ENCODE measurements at regions not wholly inside any gene's neighbourhood (a gene's known extent, or its start where the extent isn't known, plus 50 kb on each side); places are given as distances from the start of the nearest gene placed in this dataset.

GRCh38 chr5:32953694-32954093 is 242.6 kb downstream of the NPR3 start:
- Histone ChIP-seq H2AFZ (ENCODE audit: low read depth) (no peak overlapping the region), H4K20me1 (ENCODE audit: insufficient read depth) (no peaks in the 10 kb centered on the region), H3K9ac (no peak overlapping the region), H3K4me1 (ENCODE audit: low read depth, poor library complexity, severe bottlenecking) (no peaks in the 10 kb centered on the region), H3K27ac (no peak overlapping the region), H3K4me3 (IDR thresholded peaks at IDR 0.05; ENCODE audit: insufficient read depth, low read depth, low read length) (no peak overlapping the region), H3K4me2 (no peak overlapping the region), H3K79me2 (ENCODE audit: insufficient read depth, low read depth) (no peaks in the 10 kb centered on the region), H3K36me3 (ENCODE audit: insufficient read depth) (no peaks in the 10 kb centered on the region), H3K27me3 (ENCODE audit: insufficient read depth, low read depth) (no peaks in the 10 kb centered on the region)
- no peak for TF ChIP-seq CTCF (conservative IDR thresholded peaks at IDR 0.05; ENCODE audit: low read depth, low read length)

GRCh38 chr5:32955814-32956213 is 244.7 kb downstream of the NPR3 start:
- no peak overlapping the region for H3K4me2 ChIP-seq
- H3K4me3 ChIP-seq (IDR thresholded peaks at IDR 0.05; ENCODE audit: insufficient read depth, low read depth, low read length), result no peak overlapping the region
- H4K20me1 ChIP-seq (ENCODE audit: insufficient read depth), result no peaks in the 10 kb centered on the region
- no peaks in the 10 kb centered on the region for H3K4me1 ChIP-seq (ENCODE audit: low read depth, poor library complexity, severe bottlenecking)
- H2AFZ ChIP-seq (ENCODE audit: low read depth), result no peak overlapping the region
- no peak overlapping the region for H3K27ac ChIP-seq
- H3K27me3 ChIP-seq (ENCODE audit: insufficient read depth, low read depth), result no peaks in the 10 kb centered on the region
- no peaks in the 10 kb centered on the region for H3K79me2 ChIP-seq (ENCODE audit: insufficient read depth, low read depth)
- no peak overlapping the region for H3K9ac ChIP-seq
- no peaks in the 10 kb centered on the region for H3K36me3 ChIP-seq (ENCODE audit: insufficient read depth)
- no peak for TF ChIP-seq CTCF (conservative IDR thresholded peaks at IDR 0.05; ENCODE audit: low read depth, low read length)

GRCh38 chr5:32960340-32961058 is 249.4 kb downstream of the NPR3 start:
- Histone ChIP-seq H3K4me2 (no peak overlapping the region), H2AFZ (ENCODE audit: low read depth) (no peak overlapping the region), H4K20me1 (ENCODE audit: insufficient read depth) (no peaks in the 10 kb centered on the region), H3K27me3 (ENCODE audit: insufficient read depth, low read depth) (no peaks in the 10 kb centered on the region), H3K9ac (no peak overlapping the region), H3K4me3 (IDR thresholded peaks at IDR 0.05; ENCODE audit: insufficient read depth, low read depth, low read length) (no peak overlapping the region), H3K27ac (no peak overlapping the region), H3K79me2 (ENCODE audit: insufficient read depth, low read depth) (no peaks in the 10 kb centered on the region), H3K4me1 (ENCODE audit: low read depth, poor library complexity, severe bottlenecking) (no peaks in the 10 kb centered on the region), H3K36me3 (ENCODE audit: insufficient read depth) (no peaks in the 10 kb centered on the region)
- TF ChIP-seq CTCF (conservative IDR thresholded peaks at IDR 0.05; ENCODE audit: low read depth, low read length), result no peak

- no peaks in the 10 kb centered on the region for H3K79me2 ChIP-seq (ENCODE audit: insufficient read depth, low read depth)
- H3K27ac ChIP-seq, result no peak overlapping the region
- H3K36me3 ChIP-seq (ENCODE audit: insufficient read depth), result no peaks in the 10 kb centered on the region
- no peak overlapping the region for H3K9ac ChIP-seq
- TF ChIP-seq CTCF (conservative IDR thresholded peaks at IDR 0.05; ENCODE audit: low read depth, low read length), result no peak
- H3K4me3 ChIP-seq (IDR thresholded peaks at IDR 0.05; ENCODE audit: insufficient read depth, low read depth, low read length), result no peak overlapping the region
- H3K4me2 ChIP-seq, result no peak overlapping the region
- no peaks in the 10 kb centered on the region for H4K20me1 ChIP-seq (ENCODE audit: insufficient read depth)
- no peaks in the 10 kb centered on the region for H3K4me1 ChIP-seq (ENCODE audit: low read depth, poor library complexity, severe bottlenecking)
- H3K27me3 ChIP-seq (ENCODE audit: insufficient read depth, low read depth), result no peaks in the 10 kb centered on the region
- no peak overlapping the region for H2AFZ ChIP-seq (ENCODE audit: low read depth)
These were observed 249.9 kb downstream of the NPR3 start for GRCh38 chr5:32961059-32961415.

All from KMS-11 (cell line).